HG03558 (cell line): ENCODE measurements at regions not wholly inside any gene's neighbourhood (a gene's known extent, or its start where the extent isn't known, plus 50 kb on each side); places are given as distances from the start of the nearest gene placed in this dataset.

Source experiments
- ATAC-seq: cut with Tn5 transposase; IDR thresholded peaks from one replicate; pipeline ENCODE4 v1.9.1; 2021; ENCODE audit warnings: moderate number of reproducible peaks; ENCODE audit not compliant: unreplicated experiment; ENCODE audit errors: extremely low read depth

DNA sequence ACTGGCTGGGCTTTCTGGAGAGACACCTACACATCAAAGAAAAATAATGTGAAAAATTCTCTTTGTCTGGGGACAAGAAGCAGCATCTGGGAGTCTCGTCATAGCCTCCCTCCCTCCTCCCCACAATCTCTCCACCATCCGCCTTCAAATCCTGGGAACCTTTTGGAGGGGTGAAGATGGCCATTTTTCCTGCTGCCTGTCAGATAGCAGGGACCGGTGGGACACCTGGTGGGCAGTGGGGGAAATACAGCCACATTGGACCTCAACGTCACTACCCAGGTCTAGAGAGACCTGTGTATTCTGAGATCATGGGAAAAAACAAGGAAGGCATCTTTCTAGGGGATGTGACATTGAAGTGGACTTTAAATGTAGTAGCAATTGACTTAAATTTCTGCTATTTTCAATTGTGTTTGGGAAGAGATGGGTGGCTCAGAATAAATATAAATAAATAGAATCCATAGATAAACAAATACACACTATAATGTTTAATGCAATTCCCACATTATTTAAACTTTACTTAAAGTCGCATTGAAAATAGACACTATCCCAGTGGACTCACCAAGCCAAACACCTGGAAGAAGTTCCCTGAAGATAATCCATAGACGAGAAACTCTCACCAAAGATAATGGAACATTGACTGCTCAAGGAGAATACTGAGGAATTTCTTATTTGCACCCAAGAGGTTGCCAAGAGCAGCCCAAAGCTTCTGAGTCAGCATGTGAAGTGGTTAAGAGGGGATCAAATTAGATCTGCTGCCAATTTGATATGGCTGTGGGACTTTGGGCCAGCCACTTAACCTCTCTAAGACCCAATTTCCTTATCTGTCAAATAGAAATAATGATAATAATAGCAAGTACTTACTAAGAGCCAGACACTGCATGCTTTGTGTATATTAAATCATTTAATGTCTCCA is 147.6 kb upstream of the CAMK1G start:
- peak; percentile 65 for ATAC-seq

DNA sequence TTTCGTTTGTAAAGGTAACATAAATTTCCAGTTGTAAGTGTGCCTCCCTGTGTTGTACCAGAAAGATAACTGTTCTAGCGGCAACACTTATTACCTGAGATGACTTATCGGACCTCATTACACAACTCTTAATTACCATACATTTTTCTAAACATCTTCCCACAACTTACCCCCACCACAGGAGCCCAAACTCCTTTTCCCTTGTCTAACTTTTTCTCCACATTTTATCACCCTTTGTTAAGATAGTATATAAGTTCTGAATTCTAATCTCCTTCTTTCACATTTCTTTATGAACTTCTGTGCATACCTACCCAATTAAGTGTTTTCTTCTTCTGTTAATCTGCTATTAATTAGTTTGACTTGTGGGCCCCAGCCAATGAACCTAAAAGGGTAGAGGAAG is 143.7 kb upstream of the CAMK1G start:
- ATAC-seq = no peak

GRCh38 chr1:209443361-209443931 is 140.1 kb upstream of the CAMK1G start:
- no peak for ATAC-seq

GRCh38 chr1:209443975-209444651 is 139.4 kb upstream of the CAMK1G start:
- ATAC-seq = no peak

DNA sequence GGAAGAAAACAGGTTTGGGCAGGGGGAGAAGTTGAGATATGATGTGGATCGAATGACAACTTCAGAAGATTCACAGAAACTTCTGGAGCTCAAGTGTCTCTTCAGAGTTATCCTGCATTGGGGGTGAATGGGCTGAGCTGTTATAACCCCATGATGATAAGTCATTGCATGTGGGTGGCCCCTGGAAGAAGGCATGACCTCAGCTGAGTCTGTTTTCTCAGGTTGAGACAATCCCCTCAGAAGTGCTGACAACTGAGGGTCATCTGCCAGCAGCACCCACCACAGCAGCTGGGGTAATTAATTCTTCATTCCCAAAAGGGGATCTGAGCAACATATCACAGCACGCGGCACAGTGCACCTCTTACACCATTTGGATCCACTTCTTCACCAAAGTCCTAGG is 138.6 kb upstream of the CAMK1G start:
- ATAC-seq = no peak

DNA sequence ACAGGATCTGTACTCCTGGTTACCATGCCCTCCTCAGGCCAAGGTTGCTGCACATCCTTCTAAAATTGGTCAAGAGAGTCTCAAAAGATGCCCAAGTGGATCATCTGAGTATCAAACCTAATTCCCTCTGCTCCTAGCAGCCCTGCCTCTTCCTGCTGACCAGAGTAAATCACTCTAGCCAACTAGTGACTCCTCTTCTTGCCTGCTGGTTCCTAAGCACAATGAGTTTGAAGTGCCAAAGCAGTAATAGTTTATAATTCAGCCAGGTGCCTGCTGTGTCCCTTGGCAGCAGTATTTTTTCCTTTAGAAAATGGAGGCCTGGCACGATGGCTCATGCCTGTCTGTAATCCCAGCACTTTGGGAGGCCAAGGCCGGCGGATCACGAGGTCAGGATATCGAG is 137.9 kb upstream of the CAMK1G start:
- ATAC-seq = no peak

GRCh38 chr1:209446356-209446755 is 137.2 kb upstream of the CAMK1G start:
- ATAC-seq = no peak

- ATAC-seq = no peak
Measured at GRCh38 chr1:209454340-209454994, 129.0 kb upstream of the CAMK1G start.

DNA sequence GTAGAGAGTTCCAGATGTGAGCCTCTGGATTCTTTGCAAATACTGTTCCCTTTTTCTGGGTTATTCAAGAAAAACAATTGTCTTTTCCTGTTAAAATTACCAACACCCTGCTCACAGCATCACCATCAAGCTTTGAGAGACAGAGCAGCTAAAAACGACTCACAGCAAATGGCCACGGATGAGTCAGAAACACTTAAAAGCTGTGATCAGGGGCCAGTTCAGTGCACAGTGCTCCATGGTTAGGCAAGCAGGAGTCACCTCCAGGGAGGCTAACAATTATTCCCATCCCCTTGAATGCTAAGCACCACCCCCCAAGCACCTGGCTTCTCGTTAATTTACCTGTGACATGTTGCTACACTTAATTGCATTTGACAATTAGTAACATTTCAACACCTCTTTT is 128.4 kb upstream of the CAMK1G start:
- ATAC-seq = no peak

DNA sequence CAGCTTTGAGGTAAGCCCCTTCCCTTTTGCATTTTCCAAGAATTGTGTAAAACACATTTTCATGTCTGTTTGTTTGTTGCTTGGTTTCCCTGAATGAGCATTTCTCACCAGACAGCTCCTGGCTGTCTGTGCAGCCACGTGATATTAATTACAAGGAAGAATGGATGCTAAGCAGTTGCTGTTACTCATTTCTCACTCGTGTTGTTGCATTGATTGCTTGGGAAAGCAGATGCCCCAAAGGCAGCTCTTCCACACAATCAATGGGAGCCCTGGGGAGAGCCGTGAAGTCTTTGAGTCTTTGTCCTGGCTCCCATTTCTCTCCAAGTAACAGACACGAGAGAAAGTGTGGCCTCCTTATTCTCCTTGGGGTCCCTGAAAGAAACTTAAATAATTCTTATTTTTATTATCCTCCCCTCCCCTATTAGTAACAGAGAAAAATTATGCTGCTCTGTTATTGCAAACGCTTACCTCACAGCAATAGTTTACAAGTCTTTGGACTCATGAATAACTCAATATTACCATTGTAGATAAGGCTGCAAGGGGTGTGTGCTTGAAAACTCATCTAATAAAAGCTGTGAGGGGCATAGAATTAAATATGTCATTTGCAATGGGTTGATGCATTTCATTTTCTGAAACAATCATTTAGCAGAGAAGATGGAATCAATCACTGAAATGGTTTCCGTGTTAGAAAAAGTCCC is 127.7 kb upstream of the CAMK1G start:
- ATAC-seq = no peak

- ATAC-seq = no peak
Measured at GRCh38 chr1:209456878-209457277, 126.6 kb upstream of the CAMK1G start.

GRCh38 chr1:209457401-209458125 is 126.0 kb upstream of the CAMK1G start:
- ATAC-seq = no peak

GRCh38 chr1:209458921-209459320 is 124.6 kb upstream of the CAMK1G start:
- no peak for ATAC-seq

GRCh38 chr1:209461168-209461567 is 122.3 kb upstream of the CAMK1G start:
- no peak for ATAC-seq

DNA sequence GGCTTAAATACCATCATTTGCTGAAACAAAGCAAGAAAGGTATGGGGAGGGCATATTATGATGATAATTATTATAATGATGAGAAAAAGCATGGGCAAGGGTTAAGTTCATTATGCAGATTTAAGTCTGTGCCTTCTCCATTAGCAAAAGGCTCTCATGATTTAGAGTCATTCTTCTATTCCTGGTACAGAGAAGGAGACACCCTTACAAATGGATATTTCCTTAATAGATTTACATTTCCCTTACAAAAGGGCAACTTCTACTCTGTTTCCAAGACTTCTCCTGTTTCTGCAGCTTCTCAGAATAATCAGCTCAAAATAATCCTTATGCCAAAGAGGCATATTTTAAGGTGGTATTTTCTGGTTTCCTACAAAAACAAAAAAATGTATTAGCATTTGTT is 121.1 kb upstream of the CAMK1G start:
- ATAC-seq = no peak

- ATAC-seq = no peak
Measured at GRCh38 chr1:209463441-209463840, 120.1 kb upstream of the CAMK1G start.

GRCh38 chr1:209473025-209473424 is 110.5 kb upstream of the CAMK1G start:
- no peak for ATAC-seq

GRCh38 chr1:209480345-209480744 is 103.2 kb upstream of the CAMK1G start:
- ATAC-seq = no peak

GRCh38 chr1:209483691-209484090 is 99.8 kb upstream of the CAMK1G start:
- ATAC-seq = no peak

DNA sequence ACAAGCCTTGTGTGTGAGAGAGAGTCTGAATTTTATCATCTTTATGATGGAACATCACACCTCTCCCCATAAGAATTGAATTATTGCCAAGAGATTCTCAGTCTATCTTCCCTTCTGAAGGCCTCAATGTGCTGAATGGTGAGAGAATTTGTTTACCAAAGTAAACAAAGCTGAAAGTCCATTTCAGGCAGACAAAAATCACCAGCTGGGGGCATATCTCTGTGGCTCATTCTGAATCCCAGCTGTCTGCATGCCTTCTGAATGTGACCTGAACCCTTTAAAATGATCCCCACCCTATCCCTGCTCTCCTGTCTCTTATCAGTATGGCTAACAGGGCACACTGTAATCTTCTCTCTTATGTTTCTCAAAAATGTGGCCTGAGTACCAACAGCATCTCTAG is 99.1 kb upstream of the CAMK1G start:
- ATAC-seq = no peak
